ENCODE measurements at regions not wholly inside any gene's neighbourhood (a gene's known extent, or its start where the extent isn't known, plus 50 kb on each side); places are given as distances from the start of the nearest gene placed in this dataset.
A peak's percentile ranks its signal among the peaks of the same experiment; 100 is the strongest.
"Not testable (repeated sequence)": the region's sequence is repeated elsewhere in the genome, so short reads cannot be mapped to it uniquely, and the experiment has no call there.

GRCh38 chr19:23984911-23985310 lies 70.2 kb downstream of the ZNF726 start:
- not testable (repeated sequence) for DNase-seq

DNA sequence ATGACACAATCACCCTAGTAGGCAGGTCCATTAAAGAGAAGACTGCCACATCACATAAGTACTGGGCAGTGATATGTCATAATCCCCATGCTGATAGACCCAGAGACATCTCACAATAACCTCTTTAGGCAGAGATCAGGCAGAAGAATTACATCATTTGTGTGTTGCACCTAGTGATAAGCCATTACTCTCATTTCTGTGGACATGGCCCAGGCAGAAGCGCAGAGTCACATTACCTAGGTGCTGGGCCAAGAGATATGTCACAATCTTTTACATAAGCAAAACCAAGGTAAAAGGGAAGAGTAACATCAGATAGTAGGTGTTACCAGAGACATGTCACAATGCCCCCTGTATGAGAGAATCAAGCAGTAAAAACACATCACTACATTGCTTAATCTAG lies 71.9 kb downstream of the ZNF726 start:
- no peak for DNase-seq

DNA sequence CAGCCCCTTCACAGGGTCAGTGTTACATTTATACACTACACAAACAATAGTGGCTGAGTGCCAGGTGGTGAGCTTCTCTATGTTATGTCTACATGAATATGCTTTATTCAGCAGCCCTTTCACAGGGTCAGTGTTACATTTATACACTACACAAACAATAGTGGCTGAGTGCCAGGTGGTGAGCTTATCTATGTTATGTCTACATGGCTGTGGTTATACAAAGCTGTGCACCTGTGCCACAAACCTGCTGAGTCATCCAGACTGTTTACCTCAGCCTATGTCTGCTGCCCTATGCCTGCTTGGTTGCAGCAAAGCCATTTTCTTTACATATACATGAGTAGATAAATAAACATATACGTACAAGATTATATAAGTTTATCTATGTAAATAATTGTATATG lies 76.5 kb downstream of the ZNF726 start:
- DNase-seq, result no peak

DNA sequence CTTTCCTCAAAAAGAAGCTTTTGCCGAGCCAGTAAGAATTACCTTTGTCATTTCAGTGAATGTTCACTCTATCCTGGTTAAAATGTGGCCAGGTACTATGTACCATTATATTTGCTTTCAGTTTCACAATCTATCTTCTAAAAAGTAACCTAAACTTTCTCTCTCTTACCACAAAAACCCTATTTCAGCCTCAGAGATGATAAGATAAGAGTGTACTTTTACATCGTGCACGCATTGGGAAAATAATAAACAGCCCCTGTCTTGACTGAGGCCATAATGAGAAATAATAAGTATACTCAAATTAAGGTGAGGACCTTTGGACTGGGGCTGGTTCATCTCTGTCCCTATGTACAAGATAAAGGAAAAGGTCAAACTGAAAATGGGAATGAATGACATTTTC lies 77.7 kb downstream of the ZNF726 start:
- no peak for DNase-seq

GRCh38 chr19:23993440-23993839 lies 78.8 kb downstream of the ZNF726 start:
- DNase-seq, result no peak

GRCh38 chr19:23996549-23996948 lies 81.9 kb downstream of the ZNF726 start:
- peak in 1 of 2 donors; percentile 4 for DNase-seq

DNA sequence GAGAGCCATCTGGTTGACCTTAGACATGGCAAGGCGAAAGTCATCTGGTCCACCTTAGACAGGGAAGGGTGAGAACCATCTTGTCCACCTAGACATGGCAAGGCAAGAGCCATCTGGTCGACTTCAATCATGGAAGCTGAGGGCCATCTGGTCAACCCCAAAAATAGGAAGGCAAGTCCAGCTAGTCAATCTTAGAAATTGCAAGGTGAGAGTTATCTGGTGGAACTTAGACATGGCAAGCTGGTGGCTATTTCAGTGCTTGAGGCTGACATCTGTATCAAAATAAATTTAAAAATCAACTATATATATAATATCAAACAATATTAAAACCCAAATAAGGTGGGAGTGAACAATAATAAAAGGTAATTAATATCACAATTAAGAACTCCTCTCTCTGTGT lies 83.9 kb downstream of the ZNF726 start:
- no peak for DNase-seq

GRCh38 chr19:23999821-24000610 lies 85.3 kb downstream of the ZNF726 start:
- DNase-seq, result no peak

DNA sequence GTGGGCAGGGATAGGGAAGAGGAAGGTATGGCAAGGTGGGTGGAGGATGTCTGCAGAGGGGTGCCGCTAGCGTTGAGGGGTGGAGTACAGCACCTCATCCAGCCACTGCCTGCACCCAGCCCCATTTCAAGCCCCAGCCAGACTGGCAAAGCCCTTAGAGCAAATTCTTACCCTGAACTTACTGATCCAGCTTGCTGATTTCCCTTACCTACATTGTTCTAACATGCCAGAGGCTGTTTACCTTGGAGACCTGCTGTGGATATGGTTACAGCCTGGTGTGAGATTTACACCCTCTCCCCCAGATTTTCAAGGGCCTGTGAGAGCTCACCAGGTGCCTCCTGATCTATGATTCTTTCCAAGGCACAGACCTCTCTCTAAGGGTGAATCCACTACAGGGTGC lies 86.0 kb downstream of the ZNF726 start:
- DNase-seq, result no peak

DNA sequence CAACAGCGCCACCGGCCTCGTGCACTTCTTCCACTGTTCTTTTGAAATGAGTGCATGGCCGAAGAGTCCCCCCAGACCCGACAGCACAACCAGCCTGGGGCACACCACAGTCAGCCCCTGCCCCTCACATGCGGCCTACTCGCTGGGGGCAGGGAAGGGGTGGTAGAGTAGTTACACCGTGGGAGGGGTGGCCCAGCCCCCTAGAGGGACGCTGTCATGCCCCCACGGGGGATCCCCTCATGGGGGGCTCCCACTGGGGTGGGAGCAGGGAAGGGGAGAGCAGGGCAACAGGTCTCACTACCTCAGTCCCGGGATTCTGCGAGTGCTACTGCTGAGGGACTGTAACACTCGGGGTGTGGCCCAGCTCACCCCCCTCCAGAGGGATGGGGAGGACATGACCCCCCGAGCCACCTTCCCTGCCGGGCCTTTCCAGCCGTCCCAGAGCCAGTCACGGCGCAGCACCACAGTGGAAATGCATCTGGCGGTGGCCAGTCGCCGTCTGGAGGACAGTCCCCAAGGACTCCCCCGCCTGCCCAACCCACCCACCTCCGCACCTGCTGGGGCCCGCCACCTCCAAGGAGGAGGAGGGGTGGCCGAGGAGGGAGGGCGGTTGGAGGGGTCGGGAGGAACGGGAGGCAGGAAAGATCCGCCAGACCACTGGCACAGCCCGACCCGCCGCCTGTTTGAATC lies 84.6 kb upstream of the ZNF254 start:
- no peak for DNase-seq

GRCh38 chr19:24003537-24003936 lies 83.5 kb upstream of the ZNF254 start:
- DNase-seq, result no peak

DNA sequence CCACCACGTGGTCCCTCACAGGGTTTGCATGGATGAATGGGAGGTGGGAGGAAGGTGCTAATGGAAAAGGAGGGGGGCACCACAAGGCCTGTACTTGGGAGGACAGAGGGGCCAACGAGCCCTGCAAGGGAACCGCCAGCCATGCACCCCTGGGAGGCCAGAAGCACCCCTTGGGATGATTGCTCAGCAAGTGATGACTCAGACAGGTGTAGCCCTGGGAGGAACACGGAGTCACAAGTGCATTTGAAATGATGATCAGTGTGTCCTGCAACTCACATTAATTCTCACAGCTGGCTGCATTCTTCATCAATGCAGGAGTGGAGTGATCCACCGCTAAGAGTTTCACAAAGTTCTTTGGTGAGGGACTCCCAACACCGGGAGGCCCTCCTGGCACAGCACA lies 82.8 kb upstream of the ZNF254 start:
- DNase-seq, result no peak

DNA sequence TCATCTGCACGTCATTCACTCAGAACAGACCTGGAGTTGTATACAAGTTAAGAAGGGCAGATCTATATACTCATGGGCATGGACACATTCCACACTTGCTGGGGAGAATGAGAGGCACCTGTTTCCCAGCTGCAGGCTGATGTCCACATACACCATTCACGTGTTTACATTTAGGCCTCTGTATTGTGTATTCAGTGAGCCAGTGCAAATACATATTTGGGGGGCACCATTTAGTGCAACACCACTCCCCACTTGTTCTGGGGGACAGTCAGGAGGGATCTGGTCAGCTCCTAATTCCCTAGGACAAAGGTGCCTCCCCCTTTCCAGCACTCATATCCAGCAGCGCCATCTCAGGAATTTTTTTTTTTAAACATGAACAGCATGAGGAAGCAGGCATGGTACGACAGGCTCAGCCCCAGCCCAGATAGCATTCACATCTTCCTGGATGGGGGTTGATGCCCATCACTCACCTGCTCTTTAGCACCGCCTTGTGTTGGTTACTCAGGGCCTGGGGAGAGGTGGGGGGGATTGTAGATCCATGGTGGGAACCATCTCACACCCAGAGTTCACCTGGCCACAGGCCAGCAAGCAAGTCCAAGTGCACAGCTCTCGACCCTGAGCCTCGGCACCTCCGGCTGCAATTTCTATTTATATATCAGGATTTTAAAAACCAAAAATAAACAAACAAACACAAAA lies 56.9 kb upstream of the ZNF254 start:
- DNase-seq, result no peak

- DNase-seq, result no peak
Observed at GRCh38 chr19:24032651-24033050, 54.3 kb upstream of the ZNF254 start.

- peak; percentile 89 to 91 for DNase-seq
Observed at GRCh38 chr19:24033301-24033962, 53.6 kb upstream of the ZNF254 start.

- peak; percentile 44 to 61 for DNase-seq
Observed at GRCh38 chr19:24033963-24034342, 53.0 kb upstream of the ZNF254 start.

DNA sequence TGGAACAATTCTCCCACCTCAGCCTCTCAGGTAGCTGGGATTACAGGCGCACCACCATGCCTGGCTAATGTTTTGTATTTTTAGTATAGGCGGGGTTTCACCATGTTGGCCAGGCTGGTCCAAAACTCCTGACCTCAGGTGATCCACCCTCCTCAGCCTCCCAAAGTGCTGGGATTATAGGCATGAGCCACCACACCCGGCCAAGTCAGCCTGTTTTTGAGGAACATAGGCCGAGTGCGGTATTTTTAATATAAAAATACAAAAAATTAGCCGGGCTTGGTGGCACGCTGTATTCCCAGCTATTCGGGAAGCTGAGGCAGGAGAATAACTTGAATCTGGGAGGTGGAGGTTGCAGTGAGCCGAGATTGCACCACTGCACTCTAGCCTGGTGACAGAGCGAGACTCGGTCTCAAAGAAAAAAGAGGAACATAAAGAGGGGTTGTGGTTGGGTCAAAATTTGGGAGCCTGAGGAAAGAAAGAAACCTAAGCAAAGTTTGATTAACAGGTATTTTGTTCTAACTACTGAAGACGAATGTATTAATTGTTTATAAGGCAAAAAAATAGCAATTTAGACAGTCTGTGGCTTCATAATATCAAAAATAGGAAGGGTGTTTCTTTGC lies 51.6 kb upstream of the ZNF254 start:
- peak; percentile 39 to 41 for DNase-seq

All from inflammatory macrophage (primary cell).